ENCODE measurements at regions not wholly inside any gene's neighbourhood (a gene's known extent, or its start where the extent isn't known, plus 50 kb on each side); places are given as distances from the start of the nearest gene placed in this dataset.

GRCh38 chr12:76219806-76220205 lies 128.4 kb downstream of the BBS10 start:
- Histone ChIP-seq H3K27ac (ENCODE audit: low read depth, low read length, poor library complexity, severe bottlenecking) (no peak overlapping the region), H3K9me2 (ENCODE audit: low read depth, low read length) (no peaks in the 10 kb centered on the region), H3F3A (ENCODE audit: insufficient read depth, low read length) (no peaks in the 10 kb centered on the region), H2AFZ (ENCODE audit: low read length) (no peak overlapping the region), H3K27me3 (ENCODE audit: insufficient read depth, low read length) (no peaks in the 10 kb centered on the region), H3K4me1 (ENCODE audit: insufficient read depth, low read length, severe bottlenecking) (no peaks in the 10 kb centered on the region), H4K20me1 (ENCODE audit: insufficient read depth, low read length) (no peaks in the 10 kb centered on the region), H3K9me3 (ENCODE audit: low read length) (no peaks in the 10 kb centered on the region), H3K4me3 (ENCODE audit: low read depth, low read length, poor library complexity, severe bottlenecking) (no peak overlapping the region), H3K9ac (ENCODE audit: low read length) (no peak overlapping the region), H3K4me2 (ENCODE audit: low read length) (no peak overlapping the region), H3K79me2 (ENCODE audit: insufficient read depth, low read length) (no peaks in the 10 kb centered on the region), H3K36me3 (ENCODE audit: insufficient read depth, low read length) (no peaks in the 10 kb centered on the region)
- TF ChIP-seq EZH2 (IDR thresholded peaks at IDR 0.05; ENCODE audit: borderline replicate concordance, low read length) (no peak), CTCF (IDR thresholded peaks at IDR 0.05; ENCODE audit: low read length) (no peak)

GRCh38 chr12:76216585-76217472 lies 131.4 kb downstream of the BBS10 start:
- H3K4me1 ChIP-seq (ENCODE audit: insufficient read depth, low read length, severe bottlenecking): no peaks in the 10 kb centered on the region
- no peaks in the 10 kb centered on the region for H3K27me3 ChIP-seq (ENCODE audit: insufficient read depth, low read length)
- no peak overlapping the region for H3K4me3 ChIP-seq (ENCODE audit: low read depth, low read length, poor library complexity, severe bottlenecking)
- no peak overlapping the region for H3K9ac ChIP-seq (ENCODE audit: low read length)
- H3K9me3 ChIP-seq (ENCODE audit: low read length): no peaks in the 10 kb centered on the region
- H3F3A ChIP-seq (ENCODE audit: insufficient read depth, low read length): no peaks in the 10 kb centered on the region
- H2AFZ ChIP-seq (ENCODE audit: low read length): no peak overlapping the region
- TF ChIP-seq EZH2 (IDR thresholded peaks at IDR 0.05; ENCODE audit: borderline replicate concordance, low read length) (no peak), CTCF (IDR thresholded peaks at IDR 0.05; ENCODE audit: low read length) (no peak)
- H3K79me2 ChIP-seq (ENCODE audit: insufficient read depth, low read length): no peaks in the 10 kb centered on the region
- H3K9me2 ChIP-seq (ENCODE audit: low read depth, low read length): no peaks in the 10 kb centered on the region
- no peaks in the 10 kb centered on the region for H3K36me3 ChIP-seq (ENCODE audit: insufficient read depth, low read length)
- H3K4me2 ChIP-seq (ENCODE audit: low read length): no peak overlapping the region
- H4K20me1 ChIP-seq (ENCODE audit: insufficient read depth, low read length): no peaks in the 10 kb centered on the region
- H3K27ac ChIP-seq (ENCODE audit: low read depth, low read length, poor library complexity, severe bottlenecking): no peak overlapping the region

- Histone ChIP-seq H3K9me2 (ENCODE audit: low read depth, low read length) (no peaks in the 10 kb centered on the region), H4K20me1 (ENCODE audit: insufficient read depth, low read length) (no peaks in the 10 kb centered on the region), H3K27ac (ENCODE audit: low read depth, low read length, poor library complexity, severe bottlenecking) (no peak overlapping the region), H3K36me3 (ENCODE audit: insufficient read depth, low read length) (no peaks in the 10 kb centered on the region), H3K27me3 (ENCODE audit: insufficient read depth, low read length) (no peaks in the 10 kb centered on the region), H3K4me2 (ENCODE audit: low read length) (no peak overlapping the region), H2AFZ (ENCODE audit: low read length) (no peak overlapping the region), H3K9me3 (ENCODE audit: low read length) (no peaks in the 10 kb centered on the region; the same call in 1 of the 2 replicates), H3K79me2 (ENCODE audit: insufficient read depth, low read length) (no peaks in the 10 kb centered on the region), H3K4me3 (ENCODE audit: low read depth, low read length, poor library complexity, severe bottlenecking) (no peak overlapping the region), H3K4me1 (ENCODE audit: insufficient read depth, low read length, severe bottlenecking) (no peaks in the 10 kb centered on the region), H3K9ac (ENCODE audit: low read length) (no peak overlapping the region), H3F3A (ENCODE audit: insufficient read depth, low read length) (no peaks in the 10 kb centered on the region)
- TF ChIP-seq CTCF (IDR thresholded peaks at IDR 0.05; ENCODE audit: low read length) (no peak), EZH2 (IDR thresholded peaks at IDR 0.05; ENCODE audit: borderline replicate concordance, low read length) (no peak)
Observed at GRCh38 chr12:76208129-76208528, 123.6 kb upstream of the NAP1L1 start.
